Activated naive CD4-positive, alpha-beta T cell treated with anti-CD3 and anti-CD28 coated beads, Interleukin-2, amount 50 U/mL, for 16 hours (primary cell): ENCODE measurements at regions not wholly inside any gene's neighbourhood (a gene's known extent, or its start where the extent isn't known, plus 50 kb on each side); places are given as distances from the start of the nearest gene placed in this dataset.

ENCODE experiments used
- DNase-seq: peaks from one replicate; pipeline ENCODE4 v3.0.0-alpha.2; 2020

DNA sequence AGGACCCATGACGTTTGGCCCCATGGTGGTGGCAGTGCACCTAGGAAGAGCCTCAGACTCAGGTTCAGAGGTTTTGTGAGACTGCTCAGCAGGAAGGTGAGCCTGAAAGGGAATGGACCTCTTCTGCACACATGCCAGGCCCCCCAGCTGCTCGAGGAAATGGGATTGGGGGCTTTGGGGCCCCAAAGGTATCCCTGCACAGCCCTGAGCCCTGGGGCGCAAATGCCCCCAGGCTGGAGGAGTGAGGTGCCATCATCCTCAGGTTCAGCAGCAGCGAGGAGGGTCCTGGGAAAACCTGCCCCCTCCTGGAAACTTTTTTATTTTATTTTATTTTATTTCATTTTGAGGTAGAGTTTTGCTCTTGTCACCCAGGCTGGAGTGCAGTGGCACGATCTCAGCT lies 171.8 kb upstream of the MVB12B start:
- DNase-seq, result no peak

DNA sequence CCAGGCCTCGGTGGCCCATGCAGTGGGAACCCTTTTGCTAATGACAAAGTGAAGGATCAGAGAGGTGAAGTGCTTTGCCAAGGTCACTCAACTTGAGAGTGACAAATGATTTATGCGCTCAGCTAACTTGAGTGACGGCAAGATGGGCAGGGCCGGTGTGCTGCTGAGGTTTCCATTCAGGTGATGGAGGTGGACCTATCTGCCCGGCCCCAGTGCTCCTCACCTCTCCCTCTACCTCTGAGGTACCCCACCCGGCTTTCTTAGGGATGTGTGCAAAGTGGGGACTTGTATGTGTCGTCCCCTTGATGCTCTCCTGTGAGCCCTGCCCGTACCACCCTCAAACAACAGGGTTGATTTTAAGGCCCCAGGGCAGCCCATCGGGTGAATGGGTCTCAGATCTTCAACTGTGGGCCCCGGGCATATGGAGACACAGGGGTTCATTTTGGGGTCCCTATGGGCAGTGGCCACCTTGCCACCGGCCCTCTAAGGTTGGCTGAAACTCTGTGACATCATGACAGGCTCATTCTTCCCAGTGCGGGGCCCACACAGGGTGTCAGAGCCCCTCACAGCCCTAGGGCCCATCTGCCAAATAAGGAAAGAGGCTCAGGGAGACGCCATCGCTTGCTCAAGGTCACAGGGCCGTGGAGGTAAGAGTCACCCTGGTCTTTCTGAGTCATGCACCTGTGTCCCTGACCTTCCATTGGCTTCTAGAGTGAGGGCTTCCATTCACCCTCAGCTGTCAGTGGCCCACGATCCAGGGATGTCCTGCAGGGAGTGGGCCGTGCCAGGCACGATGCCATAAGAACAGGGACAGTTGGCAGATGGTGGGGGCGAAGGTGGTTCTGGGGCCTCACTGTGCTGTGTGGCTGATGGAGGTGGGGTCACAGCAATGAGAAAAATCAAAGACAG lies 170.6 kb upstream of the MVB12B start:
- no peak for DNase-seq

- no peak for DNase-seq
These were observed 169.7 kb upstream of the MVB12B start for GRCh38 chr9:126156898-126157297.

GRCh38 chr9:126157423-126157822 lies 169.2 kb upstream of the MVB12B start:
- no peak for DNase-seq

DNA sequence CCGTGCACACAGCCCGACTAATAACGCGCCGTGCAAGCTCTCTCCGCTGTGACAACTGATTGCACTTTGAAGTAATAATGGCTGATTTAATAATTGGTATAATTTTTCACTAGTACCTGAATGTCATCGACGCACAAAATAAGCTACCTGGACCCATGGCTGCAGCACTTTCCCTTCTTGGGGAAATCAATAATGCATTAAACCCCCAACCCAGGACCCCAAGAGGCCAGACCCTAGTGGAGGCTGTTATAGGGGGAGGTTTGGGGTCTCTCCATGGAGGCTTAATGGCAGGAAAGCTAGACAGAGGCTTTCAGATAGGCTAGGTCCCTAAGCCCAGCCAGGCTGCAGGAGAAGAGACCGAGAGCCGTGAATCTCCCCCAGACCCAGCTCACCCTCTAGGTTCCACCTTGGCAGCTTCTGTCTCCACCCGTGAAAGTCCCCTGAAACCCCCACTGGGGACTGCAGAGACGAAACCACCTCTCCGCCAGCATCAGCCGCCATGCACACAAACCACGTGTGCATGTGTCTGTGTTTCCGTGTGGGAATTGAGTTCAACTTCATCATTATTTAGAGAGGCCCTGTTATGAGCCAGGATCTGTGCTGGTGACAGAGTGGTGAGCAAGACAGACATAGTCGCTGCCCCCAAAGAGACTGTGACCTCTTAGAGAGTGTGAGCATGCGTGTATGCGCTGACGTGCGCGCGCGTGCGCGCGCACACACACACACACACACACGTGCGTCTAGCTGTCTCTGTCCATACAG lies 168.6 kb upstream of the MVB12B start:
- no peak for DNase-seq

- DNase-seq, result no peak
These were observed 167.8 kb upstream of the MVB12B start for GRCh38 chr9:126158588-126159429.

DNA sequence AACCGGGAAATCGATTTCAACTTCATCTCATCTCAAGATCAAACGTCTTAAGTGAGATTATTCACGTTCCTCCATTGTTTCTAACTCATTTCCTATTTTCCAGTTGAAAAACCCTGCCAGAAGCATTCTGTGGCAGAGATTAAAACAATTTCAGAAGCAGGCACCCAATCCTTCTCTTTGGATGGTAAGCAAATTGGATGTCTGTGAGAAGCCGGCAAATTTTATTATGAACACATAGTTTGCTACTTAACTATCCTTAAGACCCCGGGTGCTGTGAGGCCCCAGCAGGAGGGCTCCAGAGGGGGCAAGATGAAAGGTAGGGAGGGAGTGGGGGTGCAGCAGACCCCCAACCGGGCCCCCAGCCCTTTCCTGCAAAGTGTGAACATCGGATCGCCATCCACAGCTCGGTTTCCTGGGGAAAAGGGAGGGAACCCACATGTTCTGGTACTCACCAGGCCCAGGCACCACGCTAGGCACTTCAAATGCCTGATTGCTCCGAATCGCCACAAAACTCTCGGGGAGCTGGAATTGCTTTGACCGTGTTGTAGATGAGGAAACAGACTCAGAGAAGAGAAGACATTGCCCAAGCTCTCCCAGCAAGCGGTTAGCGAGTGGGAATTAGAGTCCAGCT lies 167.1 kb upstream of the MVB12B start:
- no peak for DNase-seq

GRCh38 chr9:126160067-126160853 lies 166.4 kb upstream of the MVB12B start:
- DNase-seq, result no peak

DNA sequence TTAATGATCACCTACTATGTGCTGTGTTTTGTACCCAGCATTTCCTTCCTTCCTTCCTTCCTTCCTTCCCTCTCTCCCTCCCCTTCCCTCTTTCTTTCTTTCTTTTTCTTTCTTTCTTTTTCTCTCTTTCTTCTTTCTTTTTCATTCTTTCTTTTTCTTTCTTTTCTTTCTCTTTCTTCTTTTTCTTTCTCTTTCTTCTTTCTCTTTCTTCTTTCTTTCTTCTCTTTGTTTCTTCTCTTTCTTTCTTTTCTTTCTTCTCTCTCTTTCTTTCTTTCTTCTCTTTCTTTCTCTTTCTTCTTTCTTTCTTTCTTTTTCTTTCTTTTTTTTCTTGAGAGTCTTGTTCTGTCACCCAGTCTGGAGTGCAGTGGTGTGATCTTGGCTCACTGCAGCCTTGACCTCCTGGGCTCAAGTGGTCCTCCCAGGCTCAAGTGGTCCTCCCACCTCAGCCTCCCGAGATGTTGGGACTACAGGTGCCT lies 165.7 kb upstream of the MVB12B start:
- no peak for DNase-seq

DNA sequence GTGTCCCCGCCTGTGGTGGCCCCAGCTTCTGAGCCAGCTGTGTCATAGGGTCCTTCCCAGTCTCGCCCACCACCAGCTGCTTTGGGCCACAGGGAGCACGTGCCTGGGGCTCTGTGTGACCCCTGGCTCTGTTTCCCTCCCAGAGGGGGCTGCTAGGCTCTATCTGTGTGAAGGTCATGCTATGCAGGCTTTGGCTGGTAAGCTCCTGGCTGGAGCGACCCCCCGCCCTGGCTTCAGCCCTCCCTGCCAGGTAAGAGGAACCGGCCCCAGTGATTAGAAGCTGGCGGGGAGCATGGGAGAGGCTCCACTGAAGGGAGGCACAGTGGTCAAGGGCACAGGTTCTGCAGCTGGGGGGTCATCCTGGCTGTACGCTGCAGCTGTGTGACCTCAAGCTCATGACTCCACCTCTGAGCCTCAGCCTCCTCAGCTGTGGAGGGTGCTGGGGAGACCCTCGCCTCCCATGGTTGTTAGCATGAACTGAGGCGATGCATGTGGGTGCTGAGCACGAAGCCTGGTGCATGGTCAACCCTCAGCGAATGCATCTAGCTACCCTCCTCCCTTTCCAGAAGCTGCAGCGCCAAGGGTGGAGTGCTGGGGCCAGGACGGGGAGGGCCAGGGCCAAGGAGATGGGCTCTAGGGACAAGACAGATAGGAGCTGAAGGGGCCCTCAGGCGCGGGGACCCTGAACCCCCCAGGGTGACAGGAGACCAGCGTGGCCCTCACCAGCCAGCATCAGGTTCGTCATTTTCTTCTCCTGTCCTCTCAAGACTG lies 163.8 kb upstream of the MVB12B start:
- no peak for DNase-seq

- no peak for DNase-seq
These were observed 161.7 kb upstream of the MVB12B start for GRCh38 chr9:126164796-126165525.

GRCh38 chr9:126165755-126166154 lies 160.9 kb upstream of the MVB12B start:
- no peak for DNase-seq

GRCh38 chr9:126166291-126166690 lies 160.3 kb upstream of the MVB12B start:
- DNase-seq, result no peak

GRCh38 chr9:126166866-126167265 lies 159.8 kb upstream of the MVB12B start:
- no peak for DNase-seq

DNA sequence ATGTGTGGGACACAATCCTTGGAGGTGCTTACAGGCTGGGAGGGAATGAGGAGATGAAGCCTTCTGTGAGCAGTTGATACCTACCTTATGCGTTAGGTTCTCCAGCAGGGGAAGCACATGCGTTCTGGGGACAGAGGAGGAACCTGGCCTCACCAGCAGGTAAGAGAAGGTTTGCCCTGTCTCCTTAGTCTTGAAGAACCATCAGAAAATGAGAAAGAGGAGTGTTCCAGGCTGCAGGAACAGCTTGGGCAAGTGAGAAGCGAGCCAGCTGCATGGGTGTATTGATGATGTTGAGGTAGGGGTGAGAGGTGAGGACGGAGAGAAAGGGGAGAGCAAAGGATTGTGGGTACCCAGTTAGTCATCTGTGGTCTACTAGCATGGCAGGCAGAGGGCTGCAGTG lies 156.9 kb upstream of the MVB12B start:
- no peak for DNase-seq

DNA sequence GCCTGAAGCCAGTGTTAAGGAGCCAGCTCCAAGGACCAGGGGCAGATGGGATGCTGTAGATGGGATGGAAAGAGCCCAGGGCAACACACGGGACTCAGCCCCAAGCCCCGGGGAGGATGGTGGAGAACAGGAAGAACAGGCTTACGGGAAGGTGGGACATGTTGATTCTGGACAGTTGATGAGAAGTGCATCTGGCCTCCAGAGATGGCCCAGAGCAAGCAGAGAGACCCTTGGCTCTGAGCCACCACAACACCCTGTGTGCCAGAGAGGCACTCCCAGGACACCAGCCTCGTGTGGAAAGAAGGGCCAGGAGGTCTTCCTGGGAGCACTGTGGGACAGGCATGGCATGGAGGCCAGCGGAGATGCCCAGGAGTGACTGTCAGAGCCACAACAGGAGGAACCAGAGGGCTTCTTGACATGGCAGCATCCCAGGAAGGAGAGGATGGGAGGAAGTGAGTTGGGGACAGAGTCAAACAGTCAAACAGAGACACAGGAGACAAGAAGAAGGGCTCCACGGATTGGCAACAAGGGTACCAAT lies 156.3 kb upstream of the MVB12B start:
- no peak for DNase-seq

GRCh38 chr9:126171641-126172040 lies 155.0 kb upstream of the MVB12B start:
- DNase-seq, result no peak

- DNase-seq, result no peak
These were observed 153.2 kb upstream of the MVB12B start for GRCh38 chr9:126173401-126173800.

DNA sequence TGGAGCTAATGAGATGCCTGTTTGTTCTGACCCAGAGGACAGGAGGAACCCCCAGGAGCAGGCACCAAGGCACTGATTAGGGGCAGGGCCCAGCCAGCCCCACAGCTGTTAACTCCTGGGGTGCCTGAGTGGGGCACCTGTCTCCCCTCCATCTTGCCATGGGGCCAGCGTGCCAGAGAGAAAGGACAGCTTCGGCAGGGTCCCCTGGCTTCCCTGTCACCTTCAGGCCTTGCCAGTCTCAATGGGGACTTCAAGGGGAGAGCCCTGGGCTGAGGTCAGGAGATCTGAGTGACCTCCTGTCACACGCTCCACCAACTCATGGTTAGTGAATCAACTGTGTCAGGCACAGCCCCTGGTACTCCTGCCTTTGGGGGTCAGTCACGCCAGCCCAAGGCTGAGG lies 152.7 kb upstream of the MVB12B start:
- no peak for DNase-seq

GRCh38 chr9:126183266-126183665 lies 143.4 kb upstream of the MVB12B start:
- DNase-seq, result no peak
